ENCODE measurements at regions not wholly inside any gene's neighbourhood (a gene's known extent, or its start where the extent isn't known, plus 50 kb on each side); places are given as distances from the start of the nearest gene placed in this dataset.

- TF ChIP-seq POLR2A (IDR thresholded peaks at IDR 0.05) = no peak
- no peak for TF ChIP-seq CTCF (IDR thresholded peaks at IDR 0.05)
- TF ChIP-seq POLR2AphosphoS5 (IDR thresholded peaks at IDR 0.05) = no peak
- TF ChIP-seq EP300 (IDR thresholded peaks at IDR 0.05) = no peak
Measured at GRCh38 chr20:1783245-1783644, 112.0 kb upstream of the SIRPA start.
